ENCODE measurements at regions not wholly inside any gene's neighbourhood (a gene's known extent, or its start where the extent isn't known, plus 50 kb on each side); places are given as distances from the start of the nearest gene placed in this dataset.
"Not testable (repeated sequence)": the region's sequence is repeated elsewhere in the genome, so short reads cannot be mapped to it uniquely, and the experiment has no call there.

GRCh38 chr6:12348530-12349511 lies 58.7 kb downstream of the EDN1 start:
- no peak for DNase-seq

DNA sequence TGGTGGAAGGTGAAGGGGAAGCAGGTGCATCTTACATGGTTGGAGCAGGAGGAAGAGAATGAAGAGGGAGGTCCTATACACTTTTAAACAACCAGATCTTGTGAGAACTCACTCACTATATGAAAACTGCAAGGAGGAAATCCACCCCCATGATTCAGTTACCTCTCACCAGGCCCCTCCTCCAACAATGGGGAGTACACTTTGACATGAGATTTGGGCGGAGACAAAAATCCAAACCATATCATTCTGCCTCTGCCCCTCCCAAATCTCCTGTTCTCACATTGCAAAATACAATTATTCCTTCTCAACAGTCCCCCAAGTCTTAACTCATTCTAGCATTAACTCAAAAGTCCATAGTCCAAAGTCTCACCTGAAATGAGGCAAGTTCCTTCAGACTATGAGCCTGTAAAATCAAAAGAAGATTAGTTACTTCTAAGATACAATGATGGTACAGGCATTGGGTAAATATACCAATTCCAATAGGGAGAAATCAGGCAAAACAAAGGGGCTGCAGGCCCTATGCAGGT lies 60.5 kb downstream of the EDN1 start:
- no peak for DNase-seq

GRCh38 chr6:12351672-12352071 lies 61.5 kb downstream of the EDN1 start:
- no peak for DNase-seq

- no peak for DNase-seq
These were observed 63.6 kb downstream of the EDN1 start for GRCh38 chr6:12353731-12354130.

DNA sequence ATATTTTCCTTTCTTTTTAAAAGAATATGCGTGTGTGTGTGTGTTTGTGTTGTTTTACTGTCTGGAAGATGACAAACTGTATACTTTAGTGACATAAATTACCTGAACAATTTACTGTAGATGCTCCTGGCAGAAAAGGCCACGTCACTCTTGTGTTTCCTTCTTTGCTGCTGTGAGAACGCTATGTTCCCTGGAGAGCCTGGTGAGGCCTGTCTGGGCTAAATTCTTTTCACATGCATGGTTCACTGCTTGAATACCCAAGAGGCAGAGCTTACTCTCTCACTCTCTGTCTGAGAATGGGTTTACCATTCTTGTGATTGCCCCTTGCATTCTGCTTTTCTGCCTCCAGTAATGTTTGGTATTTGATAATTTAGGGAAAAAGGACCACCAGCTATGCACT lies 64.3 kb downstream of the EDN1 start:
- DNase-seq: no peak

- DNase-seq: no peak
These were observed 65.2 kb downstream of the EDN1 start for GRCh38 chr6:12355354-12355753.

GRCh38 chr6:12356431-12356830 lies 66.3 kb downstream of the EDN1 start:
- no peak for DNase-seq

DNA sequence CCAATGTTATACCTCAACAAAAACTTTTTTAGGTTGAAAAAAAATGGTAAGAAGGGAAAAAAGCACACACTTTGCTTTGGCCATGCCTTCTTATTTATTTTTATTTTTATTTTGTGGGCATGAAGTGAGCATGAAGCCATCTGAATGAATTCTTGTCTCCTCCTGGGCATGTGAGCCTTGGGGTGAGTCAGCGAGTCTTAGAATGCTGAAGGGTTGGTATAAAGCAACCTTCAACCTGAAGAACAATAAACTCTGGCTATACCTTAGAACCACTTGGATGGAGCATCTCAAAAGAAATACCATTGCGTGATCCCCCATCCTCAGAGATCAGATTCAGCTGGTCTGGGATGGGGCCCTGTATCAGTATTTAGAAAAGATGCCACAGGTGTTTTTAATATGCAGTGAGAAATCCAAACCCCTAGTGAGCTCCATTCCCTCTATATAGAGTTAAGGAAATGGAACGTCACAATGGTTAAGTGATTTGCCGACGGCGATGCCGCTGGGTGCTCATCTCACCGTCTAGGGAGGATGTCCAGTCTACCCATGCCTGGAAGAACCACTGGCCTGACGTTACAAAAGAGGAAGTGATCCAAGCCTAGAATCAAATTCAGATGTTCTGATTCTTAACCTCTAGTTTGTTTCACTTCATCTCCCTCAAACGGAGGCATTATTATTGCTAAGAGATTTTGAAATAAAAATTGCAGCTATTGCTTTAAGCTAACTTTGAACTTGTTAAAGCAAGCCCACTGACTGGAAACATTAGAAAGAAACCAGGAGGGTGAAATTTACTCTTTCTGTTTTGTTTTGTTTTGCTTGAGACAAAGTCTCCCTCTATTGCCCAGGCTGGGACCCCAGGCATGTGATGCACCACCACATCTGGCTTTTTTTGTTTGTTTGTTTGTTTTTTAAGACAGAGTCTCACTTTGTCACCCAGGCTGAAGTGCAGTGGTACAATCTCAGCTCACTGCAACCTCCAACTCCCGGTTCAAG lies 67.1 kb downstream of the EDN1 start:
- peak; percentile 2 to 36 for DNase-seq

DNA sequence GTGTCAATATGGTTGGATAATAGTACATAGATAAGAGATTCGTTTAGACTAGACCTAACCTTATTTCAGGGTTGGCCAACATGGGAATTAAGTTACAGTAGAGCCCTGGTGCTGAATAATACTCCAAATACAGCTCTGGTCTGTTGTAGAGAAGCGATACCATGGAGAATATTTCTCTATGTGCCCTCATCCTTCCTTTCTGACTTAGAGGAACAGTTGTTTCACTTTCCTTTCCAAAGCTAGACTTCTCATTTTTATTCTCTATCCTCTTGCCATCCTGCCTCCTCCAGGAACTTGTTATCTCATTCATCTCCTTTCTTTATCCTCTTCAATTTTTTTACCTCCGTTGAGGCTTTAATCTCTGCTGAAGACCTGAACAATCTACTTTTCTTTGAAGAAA lies 68.9 kb downstream of the EDN1 start:
- DNase-seq: no peak

DNA sequence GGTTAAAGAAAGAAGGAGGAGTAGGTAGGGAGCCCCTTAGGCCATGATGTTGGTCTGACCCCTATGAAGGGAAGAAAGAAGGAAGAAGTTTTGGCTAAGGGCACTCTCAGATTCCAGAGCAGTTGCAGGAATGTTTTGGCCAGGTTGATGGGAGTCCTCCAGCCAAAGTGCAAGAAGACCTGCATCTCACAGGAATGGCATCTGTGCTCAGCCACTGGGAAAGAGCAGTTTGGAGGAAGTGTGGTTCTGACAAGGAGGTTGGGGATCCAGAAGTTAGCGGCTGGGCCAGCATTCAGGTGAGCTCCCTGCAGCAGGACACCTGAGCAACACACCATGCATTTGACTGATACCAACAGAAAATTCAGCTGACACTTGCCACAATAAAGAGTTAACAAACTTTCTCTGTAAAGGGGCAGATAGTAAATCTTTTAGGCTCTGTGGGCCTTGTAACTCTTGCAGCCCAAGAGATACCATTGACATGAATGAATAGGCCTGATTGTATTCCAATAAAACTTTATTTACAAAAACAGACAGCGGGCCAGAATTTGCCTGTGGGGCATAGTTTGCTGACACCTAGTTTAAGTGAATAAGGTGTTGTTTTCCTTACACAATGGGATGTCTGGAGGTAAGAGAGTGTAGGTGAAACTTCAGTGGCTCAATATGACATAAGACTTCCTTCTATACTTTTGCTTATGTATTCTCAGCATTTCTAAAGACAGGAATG lies 71.0 kb downstream of the EDN1 start:
- DNase-seq: no peak

- DNase-seq: not testable (repeated sequence)
These were observed 73.1 kb downstream of the EDN1 start for GRCh38 chr6:12363277-12363650.

GRCh38 chr6:12363651-12364381 lies 73.7 kb downstream of the EDN1 start:
- DNase-seq: peak in 1 of 2 donors; percentile 23

GRCh38 chr6:12364621-12365020 lies 74.5 kb downstream of the EDN1 start:
- DNase-seq: no peak

GRCh38 chr6:12366731-12367130 lies 76.6 kb downstream of the EDN1 start:
- DNase-seq: no peak

DNA sequence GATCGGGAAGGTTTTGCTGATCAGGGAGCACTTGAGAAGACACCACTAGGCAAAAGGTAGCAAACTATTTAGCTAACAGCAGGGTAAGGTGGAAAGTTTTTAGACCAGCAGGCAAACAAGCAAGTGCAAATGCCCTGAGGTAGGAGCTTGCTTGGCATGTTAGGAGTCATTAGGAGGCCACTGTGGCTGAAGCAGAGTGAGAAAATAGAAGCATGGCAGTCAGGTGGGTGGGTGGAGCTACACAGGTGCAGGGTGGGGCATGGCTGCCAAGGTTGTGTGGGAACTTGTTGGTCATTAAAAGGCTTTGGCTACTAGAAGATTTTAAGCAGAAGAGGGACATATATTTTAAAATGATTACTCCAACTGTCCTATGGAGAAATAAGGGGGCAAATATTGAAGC lies 77.3 kb downstream of the EDN1 start:
- DNase-seq: no peak

- no peak for DNase-seq
These were observed 79.2 kb downstream of the EDN1 start for GRCh38 chr6:12369355-12369754.

GRCh38 chr6:12369781-12370262 lies 79.7 kb downstream of the EDN1 start:
- DNase-seq: peak in 1 of 2 donors; percentile 61

DNA sequence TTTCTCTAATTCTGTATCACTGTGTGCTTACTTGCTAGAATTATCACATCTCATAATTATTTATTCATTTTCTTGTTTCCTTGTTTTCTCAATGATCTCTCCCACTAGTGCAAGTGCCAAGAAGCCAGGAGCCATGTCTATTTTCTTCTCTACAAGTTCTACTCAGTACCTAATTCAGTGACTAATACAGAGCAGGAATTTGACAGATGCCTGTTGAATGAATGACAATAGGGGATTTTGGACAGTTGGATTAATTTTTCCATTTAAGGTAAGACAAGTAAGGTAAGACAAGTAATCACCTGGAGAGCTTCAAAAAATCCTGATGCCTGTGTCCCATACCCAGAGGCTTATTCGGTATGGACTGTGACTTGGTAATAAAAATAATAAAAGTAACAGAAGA lies 81.0 kb downstream of the EDN1 start:
- DNase-seq: no peak

GRCh38 chr6:12371641-12372146 lies 81.5 kb downstream of the EDN1 start:
- DNase-seq: no peak

DNA sequence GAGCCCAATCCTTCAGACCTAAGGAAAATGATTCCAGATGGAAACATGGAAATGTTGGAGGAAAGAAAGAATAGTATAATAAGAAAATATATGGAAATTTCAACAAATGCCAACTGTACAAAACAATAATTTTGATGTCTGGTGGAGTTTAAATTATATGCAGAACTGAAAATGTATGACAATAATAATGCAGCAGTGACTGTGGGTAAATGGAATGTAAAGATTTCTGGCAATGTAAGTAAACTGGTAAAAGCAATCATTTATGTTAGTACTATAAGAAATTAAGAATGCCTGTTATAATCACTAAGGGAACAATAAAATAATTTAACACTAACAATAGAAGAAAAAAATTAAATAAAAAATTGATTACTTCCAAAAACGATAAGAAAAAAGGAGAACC lies 89.0 kb downstream of the EDN1 start:
- no peak for DNase-seq

DNA sequence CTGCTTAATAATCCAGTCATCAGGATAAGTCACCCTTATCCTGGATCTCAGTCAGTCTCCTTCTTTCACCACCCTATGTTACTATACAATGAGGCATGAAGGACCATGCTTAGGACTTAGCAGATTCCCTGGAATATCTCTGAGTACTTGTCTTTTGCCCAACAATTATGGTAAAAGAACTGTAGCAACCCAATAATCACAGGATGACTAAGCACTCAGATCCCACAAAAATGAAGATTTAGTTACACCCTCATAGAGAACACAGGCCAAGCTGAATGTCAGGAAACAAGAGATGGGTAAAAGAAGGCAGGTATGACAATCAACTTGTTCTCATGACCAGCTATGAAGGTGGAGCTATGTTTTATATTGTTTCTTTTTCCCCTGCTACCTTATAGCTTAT lies 91.4 kb downstream of the EDN1 start:
- no peak for DNase-seq

All from CD4-positive, alpha-beta T cell treated with Interleukin-1 beta for 1 hour (primary cell).